Hematopoietic multipotent progenitor cell treated with erythropoietin and hydrocortisone succinate and interleukin-3 and kit ligand, for 4 days (in vitro differentiated cells): ENCODE measurements at regions not wholly inside any gene's neighbourhood (a gene's known extent, or its start where the extent isn't known, plus 50 kb on each side); places are given as distances from the start of the nearest gene placed in this dataset.
"Not testable (repeated sequence)": the region's sequence is repeated elsewhere in the genome, so short reads cannot be mapped to it uniquely, and the experiment has no call there.

ENCODE experiments used
- DNase-seq: peaks from one replicate; pipeline ENCODE4 v3.0.0-alpha.2; 2015

GRCh38 chr4:83213640-83214039 is 71.0 kb downstream of the COQ2 start:
- no peak for DNase-seq

- DNase-seq = no peak
Measured at GRCh38 chr4:83212041-83212851, 72.4 kb downstream of the COQ2 start.

DNA sequence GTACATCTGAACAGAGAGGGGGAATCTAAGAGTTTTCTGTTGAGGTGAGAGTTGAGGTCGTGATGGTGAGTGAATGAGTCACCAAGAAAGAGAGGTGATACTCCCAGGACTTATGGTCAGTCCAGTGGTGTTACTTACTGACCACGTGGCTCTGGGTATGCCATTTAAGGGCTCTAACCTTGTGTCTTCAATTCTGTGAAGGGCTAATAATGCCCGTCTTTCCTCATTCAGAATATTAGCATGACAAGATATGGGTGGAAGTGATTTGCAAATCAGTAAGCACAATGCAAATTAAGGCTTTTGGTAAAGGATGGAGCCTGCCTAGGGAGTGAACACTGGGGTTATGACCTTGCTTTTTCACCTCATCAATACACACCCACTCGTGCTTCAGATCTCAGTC is 75.2 kb downstream of the COQ2 start:
- DNase-seq = no peak

- no peak for DNase-seq
Measured at GRCh38 chr4:83208371-83209365, 75.9 kb downstream of the COQ2 start.

- peak; percentile 18 for DNase-seq
Measured at GRCh38 chr4:83207497-83208101, 77.0 kb downstream of the COQ2 start.

DNA sequence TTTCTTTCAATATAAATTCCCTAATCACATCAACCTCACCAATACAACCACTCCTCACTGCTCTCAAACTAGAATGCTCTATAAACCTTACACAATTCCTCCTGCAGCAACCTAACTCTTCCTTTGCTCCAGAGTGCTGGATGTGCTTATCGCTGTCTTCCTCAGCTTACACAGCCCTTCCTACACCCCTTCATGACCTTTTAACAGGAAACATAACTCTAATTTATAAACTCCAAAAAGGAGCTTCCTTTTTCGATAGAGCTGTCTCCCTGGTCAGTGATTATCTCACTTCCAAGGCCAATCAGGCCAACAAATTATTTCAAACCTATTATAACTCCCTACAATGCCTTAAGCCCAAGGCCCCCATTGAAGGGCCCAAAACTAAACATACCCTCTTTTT is 78.8 kb downstream of the COQ2 start:
- DNase-seq = no peak

DNA sequence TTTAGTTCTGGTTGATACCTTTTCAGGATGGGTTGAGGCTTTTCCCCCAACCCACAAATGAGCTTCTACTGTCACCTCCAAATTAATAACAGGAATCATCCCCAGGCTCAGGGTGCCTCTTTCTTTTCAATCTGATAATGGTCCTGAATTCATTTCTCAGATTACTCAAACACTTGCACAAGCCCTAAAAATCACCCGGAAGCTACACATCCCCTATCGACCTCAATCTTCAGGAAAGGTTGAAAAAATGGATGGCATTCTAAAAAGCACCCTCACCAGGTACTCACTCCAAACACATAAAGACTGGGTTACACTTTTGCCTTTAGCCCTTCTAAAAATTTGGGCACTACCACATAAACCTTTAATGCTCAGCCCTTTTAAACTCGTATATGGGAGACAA is 79.9 kb downstream of the COQ2 start:
- no peak for DNase-seq

- DNase-seq = no peak
Measured at GRCh38 chr4:83201761-83202160, 82.8 kb downstream of the COQ2 start.

GRCh38 chr4:83197555-83198235 is 83.2 kb upstream of the PLAC8 start:
- peak; percentile 80 for DNase-seq

DNA sequence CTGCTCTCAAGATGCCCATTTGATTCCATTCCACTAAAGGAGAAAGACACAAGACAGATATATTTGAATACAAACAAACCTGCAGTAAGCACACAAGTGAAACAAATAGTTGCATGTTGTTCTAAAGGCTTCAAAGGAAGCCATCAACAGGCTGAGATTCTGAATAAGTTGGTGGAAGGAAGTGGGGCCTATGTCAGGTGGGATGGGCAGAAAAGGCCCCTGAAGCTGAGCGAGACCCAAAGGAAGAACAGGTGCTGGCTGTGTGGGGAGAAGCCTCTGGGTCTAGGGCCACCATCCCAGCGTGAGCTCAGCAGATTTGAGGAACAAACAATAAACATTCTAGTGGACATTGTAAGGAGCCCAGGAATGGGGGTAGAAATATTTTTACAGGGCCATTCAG is 82.4 kb upstream of the PLAC8 start:
- DNase-seq = no peak

- no peak for DNase-seq
Measured at GRCh38 chr4:83195269-83195668, 80.7 kb upstream of the PLAC8 start.

DNA sequence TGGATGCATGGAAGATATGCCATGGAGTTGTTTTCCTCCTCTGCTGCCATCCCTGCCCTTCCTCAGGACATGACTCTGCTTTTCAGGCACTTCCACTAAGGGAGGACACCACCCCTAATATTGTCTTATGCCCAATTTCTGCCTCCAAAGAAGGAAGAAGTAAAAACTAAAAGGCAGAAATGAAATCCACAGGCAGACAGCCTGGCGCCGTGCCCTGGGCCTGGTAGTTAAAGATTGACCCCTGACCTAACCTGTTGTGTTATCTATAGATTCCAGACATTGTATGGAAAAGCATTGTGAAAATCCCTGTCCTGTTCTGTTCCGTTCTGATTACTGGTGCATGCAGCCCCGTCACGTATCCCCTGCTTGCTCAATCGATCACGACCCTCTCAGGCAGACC is 80.1 kb upstream of the PLAC8 start:
- not testable (repeated sequence) for DNase-seq

DNA sequence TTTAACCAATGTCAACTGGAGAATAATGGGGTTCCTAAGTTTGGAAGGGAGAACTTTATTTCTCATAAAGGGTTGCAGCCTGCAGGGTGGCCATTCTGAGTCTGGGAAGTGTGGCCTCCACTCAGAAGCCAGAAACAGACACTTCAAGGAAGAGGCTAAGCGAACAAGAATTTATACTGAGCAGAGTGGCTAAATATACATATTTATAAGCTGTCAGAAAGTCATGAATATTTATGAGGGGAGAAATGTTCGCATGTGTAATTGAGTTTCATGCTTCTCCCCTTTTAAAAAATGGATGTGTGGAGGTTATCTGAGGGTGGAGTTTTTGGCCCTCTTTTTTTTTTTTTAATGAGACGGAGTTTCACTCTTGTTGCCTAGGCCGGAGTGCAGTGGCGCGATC is 78.1 kb upstream of the PLAC8 start:
- no peak for DNase-seq

GRCh38 chr4:83191026-83191425 is 76.5 kb upstream of the PLAC8 start:
- DNase-seq = no peak

DNA sequence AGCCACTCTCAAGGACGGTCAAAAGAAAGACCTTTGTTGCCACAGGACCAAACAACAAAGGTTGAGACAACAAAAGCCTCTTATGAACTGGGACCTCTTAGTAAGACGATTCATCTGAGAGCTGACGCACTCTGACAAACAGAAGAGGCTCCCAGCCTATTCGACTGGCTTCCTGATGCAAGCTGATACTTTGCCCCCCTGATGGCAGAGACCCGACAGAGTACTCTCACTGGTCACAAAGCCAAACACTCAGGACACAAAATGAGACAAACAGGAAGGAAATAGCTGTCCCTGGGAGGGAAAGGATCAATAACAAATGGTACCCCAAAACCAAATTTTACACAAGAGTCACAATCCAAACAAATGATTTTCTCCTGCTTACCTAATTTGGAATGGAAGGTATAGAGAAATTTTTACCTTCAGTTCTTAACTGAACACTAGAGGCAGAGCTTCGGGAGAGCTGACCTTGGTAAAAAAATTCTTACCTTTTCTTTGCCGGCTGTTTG is 75.2 kb upstream of the PLAC8 start:
- DNase-seq = no peak

DNA sequence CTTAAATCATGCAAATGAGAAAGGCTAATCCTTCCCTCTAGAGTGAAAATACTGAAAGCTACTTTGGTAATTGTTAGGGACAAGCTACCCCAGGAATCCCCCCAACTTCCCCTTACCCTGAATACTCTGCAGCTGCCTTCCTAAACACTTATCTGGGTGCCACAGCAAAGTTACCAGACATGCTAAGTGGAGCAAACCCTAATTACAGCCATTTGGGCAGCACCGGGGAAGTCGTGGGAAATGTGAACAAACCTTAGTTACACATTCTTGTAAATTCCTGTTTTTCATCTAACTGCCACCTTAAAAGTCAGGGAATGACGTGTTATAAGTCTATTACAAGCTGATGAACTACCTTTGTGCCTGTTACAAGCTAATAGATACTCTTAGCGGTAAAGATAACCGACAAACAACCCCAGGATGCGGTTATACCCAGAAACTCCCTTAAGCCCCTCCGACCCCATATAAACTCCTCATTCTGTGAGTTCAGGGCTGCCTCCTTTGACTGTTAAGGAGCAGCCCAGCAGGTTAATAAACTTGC is 66.0 kb upstream of the PLAC8 start:
- DNase-seq = peak; percentile 41

DNA sequence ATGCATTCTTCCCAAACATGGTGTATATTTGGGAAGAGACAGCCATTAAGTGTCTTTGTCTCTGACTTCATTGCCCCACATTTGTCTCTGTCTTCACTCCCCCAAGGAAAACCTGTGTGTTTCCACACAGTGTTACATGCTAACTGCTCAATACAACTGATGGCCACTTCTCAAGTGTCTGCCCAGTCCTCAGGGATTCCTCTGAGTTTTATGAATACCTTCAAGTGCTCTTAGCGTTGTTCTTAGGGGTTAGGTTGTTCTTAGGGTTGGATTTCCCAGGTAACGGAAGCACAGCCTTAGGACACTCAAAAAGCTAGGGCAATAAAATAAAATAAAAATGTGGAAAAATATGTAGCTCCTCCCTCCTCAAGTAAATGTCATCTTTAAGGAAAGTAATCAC is 64.7 kb upstream of the PLAC8 start:
- no peak for DNase-seq

- no peak for DNase-seq
Measured at GRCh38 chr4:83178029-83178428, 63.5 kb upstream of the PLAC8 start.

DNA sequence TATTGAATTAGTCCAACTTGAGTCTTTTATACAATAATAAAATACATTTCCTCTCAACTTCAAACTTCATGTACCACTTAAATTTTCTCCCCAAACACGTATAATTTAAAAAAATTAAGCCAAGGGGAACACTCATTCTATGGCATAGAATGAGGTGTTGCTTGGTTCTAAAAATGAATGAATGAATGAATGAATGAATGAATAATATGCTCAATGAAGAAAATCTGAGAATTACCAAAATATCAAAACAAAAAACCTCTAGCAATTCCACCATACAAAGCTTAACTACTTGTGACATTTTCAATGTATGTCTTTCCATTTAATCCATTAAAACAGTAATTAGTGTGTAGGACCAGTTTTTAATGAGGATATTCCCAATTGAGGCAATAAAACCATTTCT is 62.7 kb upstream of the PLAC8 start:
- no peak for DNase-seq

DNA sequence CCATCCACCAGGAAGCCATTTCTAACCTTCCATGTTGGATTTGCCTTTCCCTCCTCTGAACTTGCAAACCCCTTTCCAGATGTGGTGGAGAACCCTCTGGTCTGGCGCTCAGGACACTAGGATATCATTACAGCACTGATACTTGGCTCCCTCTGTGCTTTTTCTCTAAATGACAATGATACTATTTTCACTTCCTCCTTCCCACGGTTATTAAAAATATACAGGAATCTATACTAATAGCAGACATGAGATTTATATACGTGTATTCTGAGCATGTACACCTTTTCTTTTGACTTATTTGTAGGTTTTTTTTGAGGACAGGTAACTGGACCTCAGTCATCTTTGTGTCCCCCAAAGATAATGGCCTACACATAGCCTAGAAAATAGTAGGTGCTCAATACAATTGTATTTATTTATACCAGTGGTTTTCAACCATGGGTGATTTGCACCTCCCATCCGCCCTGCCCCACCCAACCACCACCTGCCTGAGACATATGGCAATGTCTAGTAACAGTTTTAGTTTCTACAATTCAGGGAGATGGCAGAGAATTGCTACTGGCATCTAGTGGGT is 60.4 kb upstream of the PLAC8 start:
- DNase-seq = no peak

GRCh38 chr4:83172371-83172770 is 57.8 kb upstream of the PLAC8 start:
- DNase-seq = no peak

GRCh38 chr4:83171436-83172039 is 57.0 kb upstream of the PLAC8 start:
- DNase-seq = no peak
